GM19395 (cell line): ENCODE measurements at regions not wholly inside any gene's neighbourhood (a gene's known extent, or its start where the extent isn't known, plus 50 kb on each side); places are given as distances from the start of the nearest gene placed in this dataset.

ENCODE experiments used
- ATAC-seq: cut with Tn5 transposase; IDR thresholded peaks from one replicate; pipeline ENCODE4 v1.9.1; 2021; ENCODE audit warnings: mild to moderate bottlenecking, moderate library complexity; ENCODE audit not compliant: unreplicated experiment

- ATAC-seq, result no peak
Measured at GRCh38 chr21:38959692-38960061, 153.9 kb downstream of the ETS2 start.

GRCh38 chr21:38958940-38959691 lies 153.4 kb downstream of the ETS2 start:
- ATAC-seq, result no peak

GRCh38 chr21:38958323-38958705 lies 152.6 kb downstream of the ETS2 start:
- no peak for ATAC-seq

GRCh38 chr21:38957575-38958322 lies 152.0 kb downstream of the ETS2 start:
- ATAC-seq, result no peak

- ATAC-seq, result no peak
Measured at GRCh38 chr21:38956856-38957571, 151.3 kb downstream of the ETS2 start.

GRCh38 chr21:38956521-38956855 lies 150.8 kb downstream of the ETS2 start:
- ATAC-seq, result no peak

- ATAC-seq, result no peak
Measured at GRCh38 chr21:38956007-38956406, 150.3 kb downstream of the ETS2 start.

- no peak for ATAC-seq
Measured at GRCh38 chr21:38955495-38955894, 149.8 kb downstream of the ETS2 start.

- ATAC-seq, result no peak
Measured at GRCh38 chr21:38954588-38955004, 148.9 kb downstream of the ETS2 start.

GRCh38 chr21:38953516-38953915 lies 147.8 kb downstream of the ETS2 start:
- no peak for ATAC-seq

- no peak for ATAC-seq
Measured at GRCh38 chr21:38952890-38953289, 147.2 kb downstream of the ETS2 start.

- ATAC-seq, result no peak
Measured at GRCh38 chr21:38951095-38951730, 145.5 kb downstream of the ETS2 start.

- no peak for ATAC-seq
Measured at GRCh38 chr21:38950435-38951094, 144.8 kb downstream of the ETS2 start.

GRCh38 chr21:38949070-38949380 lies 143.3 kb downstream of the ETS2 start:
- ATAC-seq, result no peak

- ATAC-seq, result no peak
Measured at GRCh38 chr21:38948377-38949069, 142.8 kb downstream of the ETS2 start.

GRCh38 chr21:38945545-38946245 lies 140.0 kb downstream of the ETS2 start:
- ATAC-seq, result no peak

GRCh38 chr21:38944903-38945302 lies 139.2 kb downstream of the ETS2 start:
- ATAC-seq, result no peak

GRCh38 chr21:38944402-38944801 lies 138.7 kb downstream of the ETS2 start:
- ATAC-seq, result no peak

GRCh38 chr21:38942748-38943211 lies 137.1 kb downstream of the ETS2 start:
- ATAC-seq, result no peak

- ATAC-seq, result no peak
Measured at GRCh38 chr21:38938769-38939168, 133.0 kb downstream of the ETS2 start.
